Testis (tissue), 2 donors: ENCODE measurements at regions not wholly inside any gene's neighbourhood (a gene's known extent, or its start where the extent isn't known, plus 50 kb on each side); places are given as distances from the start of the nearest gene placed in this dataset.

ENCODE experiments used
- DNase-seq: peaks from one replicate; pipeline ENCODE4 v3.0.0-alpha.2; 2019
- H3K27ac ChIP-seq, 2 donors: fragments of 200-600 bp; sonication (generic); one replicate each; pipeline ENCODE4 v1.5.1; 2019
- H3K27me3 ChIP-seq: fragments of 200-600 bp; sonication (generic); one replicate; pipeline ENCODE4 v1.5.1; 2019
- H3K36me3 ChIP-seq: fragments of 200-600 bp; sonication (generic); one replicate; pipeline ENCODE4 v1.5.1; 2017; ENCODE audit warnings: low read depth; ENCODE audit errors: missing control alignments
- H3K4me1 ChIP-seq: fragments of 200-600 bp; sonication (generic); one replicate; pipeline ENCODE4 v1.5.1; 2019
- H3K4me3 ChIP-seq, 2 donors: fragments of 200-600 bp; sonication (generic); one replicate each; pipeline ENCODE4 v1.5.1; 2017 to 2019
- H3K9me3 ChIP-seq: fragments of 200-600 bp; sonication (generic); one replicate; pipeline ENCODE4 v1.5.1; 2017
- POLR2A ChIP-seq: fragments of 450-650 bp; IDR thresholded peaks from one replicate; pipeline ENCODE4 v1.6.1; 2017; ENCODE audit warnings: antibody characterized with exemption, mild to moderate bottlenecking, moderate library complexity
- whole genome bisulfite sequencing, 2 donors: methylation state at CpG; one replicate each; pipeline ENCODE4 v1.1.5; 2018; 5-methylcytosine and 5-hydroxymethylcytosine counted together
- intact Hi-C: fragments of 100-400 bp; cut with DNase I; formaldehyde crosslinking; loops from one replicate; pipeline ENCODE4 v1.15.1; 2023; ENCODE audit warnings: low total_unique reads
- TF ChIP-seq, protein P1 (sequence below), 3 experiments: fragments of 450-650 bp in 2 of 3; fragments of 200-600 bp in 1 of 3; sonication (generic) in 1 of 3; IDR thresholded peaks; one replicate each; pipeline ENCODE4 v1.5.1; 2016 to 2019; ENCODE audit warnings: antibody characterized with exemption in 3 of 3, mild to moderate bottlenecking in 2 of 3, moderate library complexity in 1 of 3

GRCh38 chr14:101199028-101199770 lies 295.7 kb upstream of the RTL1 start:
- intact Hi-C loops = no loop called here
- 80 to 85% methylated on average over 15 to 17 of the region's 17 CpGs for WGBS, 2 donors
- DNase-seq = no peak

DNA sequence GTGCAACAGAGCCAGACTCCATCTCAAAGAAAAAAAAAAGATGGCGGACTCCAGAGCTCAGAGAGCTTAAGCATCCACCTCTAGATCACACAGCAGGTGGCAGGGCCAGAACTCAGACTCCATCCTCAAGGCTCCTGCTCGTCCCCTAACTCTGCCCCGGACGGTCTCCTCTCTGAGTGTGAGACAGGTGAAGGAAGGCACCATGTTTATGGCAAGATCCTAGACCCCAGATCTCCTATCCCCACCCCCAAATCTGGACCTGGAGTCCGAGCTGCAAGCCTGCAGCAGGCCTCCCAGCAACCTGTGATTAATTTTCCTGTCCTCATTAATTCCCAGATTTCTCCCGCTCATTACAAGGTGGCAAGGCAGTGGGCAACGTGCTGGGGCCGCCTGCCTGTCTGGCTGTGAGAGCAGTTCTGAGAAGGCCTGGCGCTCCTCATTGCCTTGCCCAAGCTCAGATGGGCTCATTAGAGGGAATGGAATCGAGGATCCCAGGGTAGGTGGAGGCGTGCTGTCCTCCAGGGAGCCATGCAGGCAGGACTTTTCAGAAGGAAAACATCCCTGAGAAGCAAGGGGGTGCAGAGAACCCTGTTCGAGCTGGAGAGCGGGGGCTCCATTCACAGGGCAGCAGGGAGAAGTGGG lies 296.6 kb upstream of the RTL1 start:
- intact Hi-C loops = no loop called here
- Histone ChIP-seq H3K27ac (no peak overlapping the region), H3K36me3 (no peaks in the 10 kb centered on the region), H3K9me3 (no peaks in the 10 kb centered on the region), H3K27me3 (no peaks in the 10 kb centered on the region), H3K4me1 (no peaks in the 10 kb centered on the region), H3K4me3 (no peak overlapping the region)
- TF ChIP-seq, protein P1, sequence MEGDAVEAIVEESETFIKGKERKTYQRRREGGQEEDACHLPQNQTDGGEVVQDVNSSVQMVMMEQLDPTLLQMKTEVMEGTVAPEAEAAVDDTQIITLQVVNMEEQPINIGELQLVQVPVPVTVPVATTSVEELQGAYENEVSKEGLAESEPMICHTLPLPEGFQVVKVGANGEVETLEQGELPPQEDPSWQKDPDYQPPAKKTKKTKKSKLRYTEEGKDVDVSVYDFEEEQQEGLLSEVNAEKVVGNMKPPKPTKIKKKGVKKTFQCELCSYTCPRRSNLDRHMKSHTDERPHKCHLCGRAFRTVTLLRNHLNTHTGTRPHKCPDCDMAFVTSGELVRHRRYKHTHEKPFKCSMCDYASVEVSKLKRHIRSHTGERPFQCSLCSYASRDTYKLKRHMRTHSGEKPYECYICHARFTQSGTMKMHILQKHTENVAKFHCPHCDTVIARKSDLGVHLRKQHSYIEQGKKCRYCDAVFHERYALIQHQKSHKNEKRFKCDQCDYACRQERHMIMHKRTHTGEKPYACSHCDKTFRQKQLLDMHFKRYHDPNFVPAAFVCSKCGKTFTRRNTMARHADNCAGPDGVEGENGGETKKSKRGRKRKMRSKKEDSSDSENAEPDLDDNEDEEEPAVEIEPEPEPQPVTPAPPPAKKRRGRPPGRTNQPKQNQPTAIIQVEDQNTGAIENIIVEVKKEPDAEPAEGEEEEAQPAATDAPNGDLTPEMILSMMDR (IDR thresholded peaks at IDR 0.05) = no peak
- TF ChIP-seq POLR2A = no peak
- no peak for DNase-seq
- 88 to 96% methylated on average over 12 to 13 of the region's 13 CpGs for WGBS, 2 donors

More at GRCh38 chr14:101199028-101199770, 295.7 kb upstream of the RTL1 start:
- TF ChIP-seq POLR2A = no peak
- TF ChIP-seq, protein P1 (IDR thresholded peaks at IDR 0.05) = no peak
- Histone ChIP-seq H3K9me3 (no peaks in the 10 kb centered on the region), H3K4me3 (no peak overlapping the region), H3K36me3 (no peaks in the 10 kb centered on the region), H3K27me3 (no peaks in the 10 kb centered on the region), H3K27ac (no peak overlapping the region), H3K4me1 (no peaks in the 10 kb centered on the region)

DNA sequence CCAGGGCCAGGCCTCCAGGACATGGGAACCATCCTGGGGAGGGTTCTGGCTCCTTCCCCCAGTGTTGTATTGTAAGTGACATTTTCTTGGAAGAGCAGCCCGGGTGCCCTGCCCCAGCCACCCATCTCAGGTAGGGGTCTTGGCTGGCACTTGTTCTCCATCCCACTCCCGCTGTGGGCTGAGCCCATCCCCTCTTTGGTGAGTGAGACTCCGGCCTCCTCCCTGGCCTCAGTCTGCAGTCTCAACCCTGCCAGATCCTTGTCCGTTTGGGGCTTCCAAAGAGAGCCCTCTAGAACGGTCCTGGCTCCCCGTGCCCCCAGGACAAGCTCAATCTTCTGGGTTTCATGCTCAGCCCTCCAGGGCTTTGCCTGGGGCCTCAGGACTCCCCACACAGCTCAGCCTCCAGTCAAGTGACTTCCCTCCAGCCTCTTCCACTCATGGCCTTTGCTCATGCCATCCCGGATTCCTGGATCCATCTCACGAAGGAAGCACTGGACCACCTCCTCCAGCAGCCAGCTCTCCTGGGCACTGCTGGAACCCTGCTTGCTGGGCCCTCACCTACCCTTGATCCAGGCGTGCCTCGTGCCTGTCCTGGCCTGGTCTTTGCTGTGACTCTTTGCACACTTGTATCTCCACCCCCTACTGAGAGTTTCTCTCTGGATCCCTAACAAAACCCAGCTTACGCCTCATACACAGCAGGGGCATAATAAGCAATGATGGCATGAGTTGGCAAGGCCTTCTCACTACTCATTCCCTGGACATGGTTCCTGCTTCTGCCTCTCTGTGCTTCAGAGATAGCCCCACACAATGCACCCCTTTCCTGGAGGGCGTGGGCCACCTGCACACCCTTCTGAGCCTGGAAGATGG lies 297.4 kb upstream of the RTL1 start:
- Histone ChIP-seq H3K4me1 (no peaks in the 10 kb centered on the region), H3K36me3 (no peaks in the 10 kb centered on the region), H3K27ac (no peak overlapping the region), H3K27me3 (no peaks in the 10 kb centered on the region), H3K9me3 (no peaks in the 10 kb centered on the region), H3K4me3 (no peak overlapping the region)
- TF ChIP-seq, protein P1 (IDR thresholded peaks at IDR 0.05) = no peak
- TF ChIP-seq POLR2A = no peak
- intact Hi-C loops = no loop called here
- no peak for DNase-seq
- WGBS, 2 donors = 87 to 95% methylated on average over 11 to 12 of the region's 12 CpGs

DNA sequence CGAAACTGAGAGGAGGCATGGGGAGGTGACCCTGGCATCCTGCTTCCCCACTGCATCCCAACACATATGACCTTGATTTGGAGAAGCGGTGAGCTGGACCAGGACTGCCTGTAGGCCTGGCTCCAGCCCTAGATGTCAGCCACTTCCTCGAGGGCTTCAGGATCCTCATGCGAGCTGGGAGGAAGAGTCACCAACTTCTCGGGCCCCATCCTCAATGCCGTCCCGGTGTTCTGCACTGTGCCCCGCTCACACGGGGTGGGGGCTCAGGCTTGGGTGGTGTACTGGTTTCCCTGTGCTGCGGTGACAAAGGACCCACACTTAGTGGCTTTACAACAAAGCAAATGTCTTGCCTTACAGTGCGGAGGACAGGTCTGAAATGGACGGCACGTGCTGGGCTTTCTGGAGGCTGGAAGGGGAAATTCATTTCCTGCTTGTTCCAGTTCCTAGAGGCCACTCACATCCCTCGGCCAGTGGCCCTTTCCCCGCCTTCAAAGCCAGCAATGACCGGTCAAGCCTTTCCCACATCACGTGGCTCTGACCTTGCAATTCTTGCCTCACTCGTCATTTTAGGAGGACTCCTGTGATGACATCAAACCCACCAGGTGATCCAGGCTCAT lies 298.1 kb upstream of the RTL1 start:
- Histone ChIP-seq H3K36me3 (no peaks in the 10 kb centered on the region), H3K27ac (no peak overlapping the region), H3K27me3 (no peaks in the 10 kb centered on the region), H3K9me3 (no peaks in the 10 kb centered on the region), H3K4me1 (no peaks in the 10 kb centered on the region), H3K4me3 (no peak overlapping the region)
- no peak for DNase-seq
- 84 to 89% methylated on average over 15 to 18 of the region's 18 CpGs for WGBS, 2 donors
- intact Hi-C loops = no loop called here
- TF ChIP-seq POLR2A = no peak
- TF ChIP-seq, protein P1 (IDR thresholded peaks at IDR 0.05) = no peak
